Testis (tissue), 2 donors: ENCODE measurements at regions not wholly inside any gene's neighbourhood (a gene's known extent, or its start where the extent isn't known, plus 50 kb on each side); places are given as distances from the start of the nearest gene placed in this dataset.

Source experiments
- POLR2A ChIP-seq: fragments of 450-650 bp; IDR thresholded peaks from one replicate; pipeline ENCODE4 v1.6.1; 2017; ENCODE audit warnings: antibody characterized with exemption, mild to moderate bottlenecking, moderate library complexity
- TF ChIP-seq, protein P1 (sequence below), 3 experiments: fragments of 450-650 bp in 2 of 3; fragments of 200-600 bp in 1 of 3; sonication (generic) in 1 of 3; IDR thresholded peaks; one replicate each; pipeline ENCODE4 v1.5.1; 2016 to 2019; ENCODE audit warnings: antibody characterized with exemption in 3 of 3, mild to moderate bottlenecking in 2 of 3, moderate library complexity in 1 of 3

DNA sequence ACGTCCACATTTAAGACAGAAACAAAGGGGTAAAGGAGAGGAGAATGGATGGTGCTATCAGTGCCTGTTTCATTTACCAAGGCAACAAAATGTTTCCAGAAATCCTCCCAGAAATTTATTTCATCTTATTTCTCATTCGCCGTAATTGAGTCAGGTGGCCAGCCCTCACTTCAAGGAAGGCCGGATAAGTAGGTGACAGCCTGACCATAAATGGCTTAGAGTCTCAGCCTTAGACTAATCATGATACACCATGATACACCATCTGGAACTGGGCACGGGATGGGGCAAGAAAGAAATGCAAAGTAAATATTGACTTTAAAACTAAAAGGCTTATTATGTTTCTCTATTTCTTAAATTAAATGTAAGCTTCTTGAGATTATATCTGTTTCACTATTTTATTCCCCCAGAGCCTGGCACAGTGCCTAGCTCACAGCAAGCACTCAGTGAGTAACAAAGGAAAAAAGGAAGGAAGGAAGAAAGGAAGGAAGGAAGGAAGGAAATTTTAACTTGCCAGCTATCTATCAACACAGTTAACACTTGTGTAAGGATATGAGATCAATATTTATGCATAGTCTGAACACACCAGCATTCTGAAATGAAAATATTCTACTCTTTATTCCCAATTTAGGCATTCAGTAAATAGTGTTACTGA is 106.1 kb upstream of the FSCB start:
- TF ChIP-seq, protein P1, sequence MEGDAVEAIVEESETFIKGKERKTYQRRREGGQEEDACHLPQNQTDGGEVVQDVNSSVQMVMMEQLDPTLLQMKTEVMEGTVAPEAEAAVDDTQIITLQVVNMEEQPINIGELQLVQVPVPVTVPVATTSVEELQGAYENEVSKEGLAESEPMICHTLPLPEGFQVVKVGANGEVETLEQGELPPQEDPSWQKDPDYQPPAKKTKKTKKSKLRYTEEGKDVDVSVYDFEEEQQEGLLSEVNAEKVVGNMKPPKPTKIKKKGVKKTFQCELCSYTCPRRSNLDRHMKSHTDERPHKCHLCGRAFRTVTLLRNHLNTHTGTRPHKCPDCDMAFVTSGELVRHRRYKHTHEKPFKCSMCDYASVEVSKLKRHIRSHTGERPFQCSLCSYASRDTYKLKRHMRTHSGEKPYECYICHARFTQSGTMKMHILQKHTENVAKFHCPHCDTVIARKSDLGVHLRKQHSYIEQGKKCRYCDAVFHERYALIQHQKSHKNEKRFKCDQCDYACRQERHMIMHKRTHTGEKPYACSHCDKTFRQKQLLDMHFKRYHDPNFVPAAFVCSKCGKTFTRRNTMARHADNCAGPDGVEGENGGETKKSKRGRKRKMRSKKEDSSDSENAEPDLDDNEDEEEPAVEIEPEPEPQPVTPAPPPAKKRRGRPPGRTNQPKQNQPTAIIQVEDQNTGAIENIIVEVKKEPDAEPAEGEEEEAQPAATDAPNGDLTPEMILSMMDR (IDR thresholded peaks at IDR 0.05): no peak
- no peak for TF ChIP-seq POLR2A
